D341Med (cell line): ENCODE measurements at regions not wholly inside any gene's neighbourhood (a gene's known extent, or its start where the extent isn't known, plus 50 kb on each side); places are given as distances from the start of the nearest gene placed in this dataset.

Experiments used
- DNase-seq: peaks from one replicate; pipeline ENCODE4 v3.0.0; 2012; ENCODE audit warnings: low spot score

DNA sequence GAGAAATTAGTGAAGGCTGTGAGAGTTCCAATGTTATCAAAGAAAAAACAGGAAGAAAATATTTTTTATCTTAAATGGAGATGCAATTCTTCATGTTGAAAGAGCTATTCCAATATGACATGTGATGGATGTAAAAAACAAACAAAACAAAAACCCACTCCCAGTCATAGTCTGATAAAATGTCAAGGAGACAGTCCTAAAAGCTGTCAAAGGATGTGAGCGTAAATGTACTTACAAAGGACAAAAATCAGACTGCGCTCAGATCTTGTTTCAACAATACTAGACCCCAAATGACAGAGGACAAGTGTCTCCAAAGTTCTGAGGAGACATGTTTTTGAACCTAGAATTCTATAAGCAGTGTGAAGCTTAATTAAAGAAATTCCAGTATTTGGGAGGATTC is 265.8 kb downstream of the PLPP3 start:
- DNase-seq, result no peak

DNA sequence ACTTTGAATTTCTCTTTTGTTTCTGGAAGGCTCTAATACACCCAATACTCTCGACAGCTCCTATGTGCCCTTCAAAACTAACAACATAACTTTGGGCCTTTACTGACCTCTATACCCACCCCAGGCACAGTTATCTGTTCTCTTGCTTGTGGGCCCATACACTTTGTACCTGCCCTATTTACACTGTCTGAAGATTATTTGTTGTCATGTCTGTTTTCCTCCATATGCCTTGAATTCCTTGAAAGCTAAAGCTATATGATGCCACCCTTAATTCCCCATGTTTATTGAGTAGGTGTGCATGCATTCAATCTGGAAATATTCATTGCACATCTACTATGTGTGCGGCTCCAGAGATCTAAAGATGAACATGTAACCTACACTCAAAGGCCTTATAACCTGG is 267.6 kb downstream of the PLPP3 start:
- DNase-seq, result no peak

DNA sequence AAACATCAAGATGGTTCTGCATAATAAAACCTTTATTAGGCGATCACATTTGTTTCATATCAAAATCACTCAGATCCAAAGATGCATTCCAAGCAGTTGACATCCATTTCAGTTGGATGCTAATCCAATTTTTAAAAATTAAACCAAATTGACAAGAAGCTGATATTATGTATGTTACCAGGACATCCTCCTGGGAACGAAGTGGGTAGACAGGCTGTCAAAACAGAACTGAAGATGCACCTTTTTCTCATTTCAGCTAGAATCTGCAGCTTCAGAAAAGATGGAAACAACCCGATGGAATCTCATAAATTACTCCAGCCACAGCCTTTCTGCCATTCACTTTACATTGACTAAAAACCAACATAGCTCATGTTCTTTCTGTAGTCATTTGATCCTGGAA is 268.4 kb downstream of the PLPP3 start:
- no peak for DNase-seq

DNA sequence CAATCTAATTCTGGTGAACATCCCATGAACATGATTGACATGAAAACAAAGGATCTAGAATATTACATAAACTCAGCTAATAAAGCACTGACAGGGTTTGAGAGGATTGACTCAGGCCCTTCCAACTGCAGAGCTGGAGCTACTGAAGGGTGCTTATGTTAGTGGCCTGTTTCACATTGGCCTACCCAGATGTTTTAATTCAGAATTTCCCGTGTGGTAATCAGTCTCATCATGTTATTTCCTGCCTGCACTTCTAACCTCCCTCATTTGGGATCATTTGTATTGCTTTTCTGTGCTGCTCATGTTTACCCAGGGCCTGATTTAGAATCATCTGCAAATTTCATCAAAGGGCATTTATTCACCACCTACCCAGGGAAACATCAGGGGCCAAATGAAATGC is 270.3 kb downstream of the PLPP3 start:
- DNase-seq, result no peak

DNA sequence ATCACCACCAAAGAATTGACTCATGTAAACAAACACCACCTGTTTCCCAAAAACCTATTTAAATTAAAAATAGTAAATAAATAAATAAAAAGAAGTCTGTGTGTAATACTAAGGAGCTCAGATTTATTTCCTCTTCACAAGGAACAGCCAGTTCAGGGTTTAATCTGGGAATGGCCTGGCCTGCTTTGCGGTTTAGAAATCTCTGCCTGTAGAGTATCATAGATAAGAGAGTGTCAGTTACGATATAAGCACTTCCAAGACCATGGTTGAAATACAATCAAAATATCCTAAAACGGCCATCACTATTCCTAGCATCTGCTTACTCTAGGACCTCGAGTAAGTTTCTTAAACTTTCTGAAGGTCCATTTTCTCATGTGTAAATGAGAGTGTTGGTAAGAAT is 274.4 kb downstream of the PLPP3 start:
- no peak for DNase-seq

DNA sequence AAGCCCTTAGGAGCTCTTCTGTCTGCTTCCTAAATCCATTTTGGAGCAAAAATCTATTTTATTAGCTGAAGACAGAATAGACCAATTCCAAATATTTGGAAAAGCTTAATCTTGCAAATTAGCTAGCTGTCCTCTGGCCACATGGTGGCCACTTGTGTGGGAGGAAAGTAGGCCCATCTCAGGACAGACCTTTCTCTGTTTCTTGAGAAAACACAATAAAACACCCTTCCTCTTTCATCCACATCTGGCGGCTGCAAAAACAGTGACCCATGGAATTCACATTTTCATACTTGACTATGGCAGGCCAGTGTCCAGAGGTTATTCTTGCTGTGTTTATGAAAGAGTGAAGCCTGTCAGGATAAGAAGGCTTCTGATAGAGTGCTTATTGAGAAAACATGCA is 275.6 kb downstream of the PLPP3 start:
- DNase-seq, result no peak

DNA sequence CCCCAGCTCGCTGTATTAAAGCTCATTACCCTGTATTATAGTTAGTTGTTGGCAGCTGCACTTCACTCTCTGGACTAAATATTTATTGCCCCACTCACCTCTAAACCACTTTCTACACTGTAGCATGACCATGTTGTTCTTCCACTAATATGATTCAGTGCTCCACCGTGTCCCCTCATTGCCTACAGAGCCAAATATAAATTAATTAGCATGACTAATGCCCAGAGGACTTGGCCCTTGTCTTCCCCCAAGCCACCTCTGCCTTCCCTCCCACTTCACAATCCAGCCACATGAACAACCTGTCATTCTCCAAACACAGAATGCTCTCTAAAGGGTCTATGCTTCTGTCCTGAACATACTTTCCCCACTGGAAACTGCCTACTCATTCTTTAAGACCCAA is 276.5 kb downstream of the PLPP3 start:
- no peak for DNase-seq

DNA sequence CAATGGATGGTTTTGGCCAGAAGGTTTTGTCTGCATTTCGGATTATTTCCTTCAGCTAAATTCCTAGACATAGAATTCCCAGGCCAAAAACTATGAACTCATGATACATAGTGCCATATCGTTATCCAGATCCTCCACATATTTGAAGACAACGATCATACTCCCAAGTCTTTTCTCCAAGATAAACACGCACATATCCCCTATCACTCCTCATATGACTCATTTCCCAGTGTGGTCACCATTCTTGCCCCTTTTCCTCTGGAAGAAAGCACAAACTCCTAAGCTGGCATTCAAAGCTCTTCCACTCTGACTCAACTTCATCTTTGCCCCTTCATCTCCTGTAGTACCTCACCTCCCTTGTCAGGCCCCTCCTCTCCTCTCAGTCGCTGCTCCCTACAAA is 277.6 kb downstream of the PLPP3 start:
- no peak for DNase-seq

DNA sequence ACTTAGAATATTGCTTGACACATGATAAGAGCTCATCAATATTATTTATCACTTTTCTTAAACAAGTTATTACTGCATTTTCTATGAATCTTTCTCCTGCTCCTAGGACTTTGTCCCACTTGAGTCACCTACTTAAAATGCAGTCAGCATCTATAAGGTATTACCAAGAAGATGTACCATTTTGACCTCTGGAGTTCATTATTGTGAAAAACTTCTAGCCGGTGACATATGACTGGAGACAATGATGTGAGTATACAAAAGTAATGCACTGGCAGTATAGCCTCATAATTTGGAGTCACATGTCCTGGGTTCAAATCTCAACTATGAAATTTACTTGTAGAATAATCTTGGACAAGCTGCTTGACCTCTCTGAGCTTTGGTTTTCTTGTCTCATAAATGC is 278.5 kb downstream of the PLPP3 start:
- DNase-seq, result no peak

DNA sequence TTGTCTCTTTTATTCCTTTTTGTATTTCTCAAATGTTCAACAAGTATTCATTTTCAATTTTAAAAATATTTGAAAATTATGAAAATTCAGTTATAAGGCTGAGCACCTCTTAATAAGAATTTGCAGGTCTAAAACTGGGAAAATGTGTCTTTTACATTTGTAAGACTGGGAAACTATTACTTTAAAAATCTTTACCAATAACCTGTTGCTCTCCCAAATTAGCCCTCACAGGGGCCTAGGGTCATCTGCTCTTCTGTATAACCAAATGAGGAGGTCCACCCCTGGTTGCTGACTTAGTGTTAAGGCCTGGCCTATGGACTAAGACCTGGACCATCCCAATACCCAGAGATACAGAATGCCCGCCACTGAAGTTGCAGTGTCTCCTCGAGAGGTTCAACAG is 280.5 kb downstream of the PLPP3 start:
- no peak for DNase-seq

DNA sequence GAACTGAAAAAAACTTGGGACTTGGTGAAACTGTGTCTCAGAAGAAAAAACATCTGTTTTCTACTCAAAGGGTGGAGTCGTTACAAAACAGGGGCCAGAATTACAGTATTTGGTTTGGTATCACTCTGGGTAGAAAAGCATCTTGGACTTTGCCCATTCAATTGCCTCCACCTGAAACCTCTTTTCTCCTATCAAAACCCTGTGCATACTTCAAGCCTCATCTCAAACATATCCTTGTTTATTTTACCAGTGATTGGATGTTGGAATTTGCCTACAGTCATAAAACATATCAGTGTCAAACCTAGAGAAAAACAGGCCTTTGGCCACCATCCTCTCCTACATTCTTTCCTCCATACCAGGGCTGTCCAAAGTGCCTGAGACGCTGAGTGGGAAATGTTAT is 281.5 kb downstream of the PLPP3 start:
- DNase-seq, result no peak

DNA sequence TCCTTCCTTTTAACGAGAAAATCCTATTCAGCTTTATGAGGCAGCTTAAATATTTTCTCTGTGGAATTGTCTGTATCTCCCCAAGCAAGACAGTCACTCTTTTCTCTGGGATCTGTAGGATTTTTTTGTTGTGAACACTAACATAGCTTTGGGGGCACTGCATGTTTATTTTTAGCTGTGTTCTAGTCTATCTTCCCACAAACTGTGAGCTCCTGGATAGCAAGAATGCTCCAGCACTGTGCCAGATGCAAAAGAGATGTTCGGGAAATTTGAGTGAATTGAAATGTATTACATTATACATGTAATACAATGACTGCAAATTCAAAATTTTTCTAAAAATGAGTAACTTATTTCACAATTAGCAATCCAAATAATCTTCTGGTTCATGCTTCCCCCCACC is 282.2 kb downstream of the PLPP3 start:
- no peak for DNase-seq

DNA sequence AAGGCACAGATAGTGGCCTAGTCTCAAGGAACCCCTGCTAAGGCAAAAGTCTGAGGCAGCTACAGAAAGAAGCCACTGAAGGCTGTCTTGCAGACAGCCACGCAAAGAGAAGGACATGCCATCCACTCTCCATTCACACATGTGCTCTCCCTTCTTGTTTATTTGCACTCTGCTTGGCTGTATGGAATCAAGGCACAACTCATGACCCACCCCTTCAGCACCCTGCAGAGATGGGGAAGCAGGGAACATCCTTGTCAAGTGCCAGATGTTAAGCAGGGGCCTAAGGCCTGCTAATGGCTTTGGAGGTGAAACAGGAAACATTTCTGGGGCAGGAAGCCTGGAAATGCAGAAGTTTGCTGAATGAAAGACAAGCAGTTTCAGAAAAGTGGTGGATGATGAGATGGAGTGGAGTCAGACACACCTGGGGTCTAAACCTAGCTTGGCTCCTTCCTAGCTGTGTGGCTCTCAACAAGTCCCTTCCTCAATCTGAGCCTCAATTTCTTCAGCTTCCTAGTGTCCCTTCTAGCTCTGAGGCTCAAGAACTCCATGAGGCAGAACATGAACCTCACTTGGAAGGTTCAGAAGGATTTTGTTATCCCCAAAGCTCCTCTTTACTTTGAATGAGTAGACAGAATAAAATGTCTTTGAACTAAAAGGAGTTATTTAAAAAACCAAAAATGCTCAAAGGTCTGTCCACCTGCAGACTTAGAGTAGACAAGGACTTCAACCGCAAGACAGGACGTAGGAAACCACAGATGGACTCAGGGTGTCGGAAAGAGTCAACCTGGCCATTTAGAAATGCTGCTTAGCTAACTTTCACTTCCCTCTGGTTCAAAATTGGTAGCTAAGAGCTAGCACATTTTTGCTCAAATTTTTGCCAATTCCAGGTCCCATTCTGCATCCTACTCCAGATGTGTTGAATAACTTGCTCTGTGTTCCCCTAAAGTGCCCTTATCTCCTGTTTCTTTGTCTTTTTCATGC is 283.1 kb downstream of the PLPP3 start:
- DNase-seq, result no peak

DNA sequence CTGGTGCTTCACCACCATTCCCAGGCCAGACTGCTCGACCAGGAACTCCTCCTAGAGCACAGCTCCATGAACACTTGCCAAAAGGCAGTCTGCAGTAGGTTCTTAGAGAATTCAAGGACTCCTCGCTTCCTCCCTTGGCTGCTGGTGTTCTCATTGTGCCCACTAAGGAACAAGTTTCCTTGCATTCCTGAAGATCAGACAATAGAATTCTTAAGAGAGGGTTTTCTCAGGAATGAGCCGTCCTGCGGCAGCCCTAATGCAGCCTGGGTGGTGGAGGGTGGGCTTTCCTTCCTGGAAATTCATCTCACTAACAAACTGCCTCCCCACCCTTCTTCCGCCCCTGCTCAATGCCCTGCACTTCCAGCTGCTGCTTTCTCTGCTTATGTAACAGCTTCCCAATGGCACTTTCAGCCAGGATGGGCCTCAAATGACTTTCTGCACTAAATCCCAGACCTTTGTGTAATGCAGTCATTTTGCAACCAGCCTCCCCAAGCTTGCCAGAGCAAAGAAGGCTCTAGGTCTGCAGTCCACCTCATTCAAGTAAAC is 287.9 kb downstream of the PLPP3 start:
- DNase-seq, result no peak

DNA sequence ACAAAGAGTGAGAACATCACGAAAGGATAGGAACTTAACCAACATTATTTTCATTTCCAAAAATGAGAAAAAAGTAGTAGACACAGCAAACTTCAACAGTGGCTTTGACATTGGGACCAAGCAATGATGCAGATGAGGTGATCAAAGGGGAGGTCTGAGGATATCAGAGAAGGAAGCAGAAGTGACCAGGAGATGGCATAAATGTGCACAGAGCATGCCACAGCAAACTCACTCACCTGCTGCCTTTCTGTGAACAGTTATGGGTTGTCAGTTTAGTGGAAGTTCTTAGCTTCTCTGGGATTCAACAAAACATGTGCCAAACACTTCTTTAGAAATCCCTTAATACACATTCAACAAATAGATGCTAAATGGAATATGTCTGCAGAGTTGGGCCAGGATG is 290.1 kb downstream of the PLPP3 start:
- DNase-seq, result no peak

DNA sequence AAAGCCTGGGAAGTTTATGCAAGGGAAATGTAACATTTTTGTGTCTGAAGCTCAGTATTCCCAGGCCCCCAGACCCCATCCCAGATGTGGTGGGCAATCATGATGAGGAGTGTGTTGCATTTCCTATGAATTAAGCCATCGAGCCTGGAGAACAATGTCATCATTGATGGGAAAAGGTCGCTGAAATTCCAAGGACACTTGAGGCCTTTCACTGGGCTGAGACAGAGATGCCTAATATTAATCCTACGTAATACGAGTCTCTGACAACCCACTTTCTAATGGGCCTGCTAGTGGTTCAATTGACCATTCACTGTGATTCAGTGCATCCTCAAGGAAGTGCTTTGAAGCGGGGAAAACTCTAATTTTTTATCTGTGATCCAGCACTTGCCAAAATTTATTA is 291.6 kb downstream of the PLPP3 start:
- no peak for DNase-seq

DNA sequence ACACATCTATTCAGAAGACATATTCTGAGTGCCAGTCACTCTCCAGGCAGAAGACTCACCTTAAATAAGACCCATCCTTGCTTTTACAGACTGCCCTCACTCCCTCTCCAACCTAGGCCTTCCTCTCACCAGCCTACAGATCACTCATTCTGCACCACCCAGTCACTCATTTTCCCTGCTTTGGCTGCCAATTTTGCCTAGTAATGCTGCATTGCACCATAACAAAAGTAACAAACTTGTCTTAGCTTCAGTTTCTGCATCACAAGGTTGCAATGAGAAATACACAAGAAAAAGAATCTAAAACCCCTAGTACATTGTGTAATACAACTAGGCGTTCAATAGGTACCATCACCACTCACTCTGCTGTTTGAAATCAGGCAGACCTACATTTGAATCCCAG is 292.4 kb downstream of the PLPP3 start:
- no peak for DNase-seq

DNA sequence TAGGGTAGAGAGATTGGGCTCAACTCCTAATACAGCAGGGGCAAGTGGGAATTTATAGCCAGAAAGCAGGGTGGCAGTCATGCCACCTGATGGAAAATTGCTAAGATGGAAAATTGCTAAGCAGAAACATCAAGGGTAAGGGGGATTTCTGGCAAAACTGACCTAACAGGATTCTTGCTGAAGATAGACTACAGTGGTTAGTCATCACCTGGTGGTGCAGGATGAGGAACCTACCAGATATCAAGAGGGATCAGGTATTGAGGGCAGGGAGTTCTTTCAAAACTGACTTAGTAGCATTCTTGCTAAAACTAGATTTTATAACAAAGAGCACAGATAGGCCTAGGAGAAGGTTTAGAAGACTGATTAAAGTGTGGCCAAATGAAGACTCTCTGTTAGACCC is 292.9 kb downstream of the PLPP3 start:
- no peak for DNase-seq

DNA sequence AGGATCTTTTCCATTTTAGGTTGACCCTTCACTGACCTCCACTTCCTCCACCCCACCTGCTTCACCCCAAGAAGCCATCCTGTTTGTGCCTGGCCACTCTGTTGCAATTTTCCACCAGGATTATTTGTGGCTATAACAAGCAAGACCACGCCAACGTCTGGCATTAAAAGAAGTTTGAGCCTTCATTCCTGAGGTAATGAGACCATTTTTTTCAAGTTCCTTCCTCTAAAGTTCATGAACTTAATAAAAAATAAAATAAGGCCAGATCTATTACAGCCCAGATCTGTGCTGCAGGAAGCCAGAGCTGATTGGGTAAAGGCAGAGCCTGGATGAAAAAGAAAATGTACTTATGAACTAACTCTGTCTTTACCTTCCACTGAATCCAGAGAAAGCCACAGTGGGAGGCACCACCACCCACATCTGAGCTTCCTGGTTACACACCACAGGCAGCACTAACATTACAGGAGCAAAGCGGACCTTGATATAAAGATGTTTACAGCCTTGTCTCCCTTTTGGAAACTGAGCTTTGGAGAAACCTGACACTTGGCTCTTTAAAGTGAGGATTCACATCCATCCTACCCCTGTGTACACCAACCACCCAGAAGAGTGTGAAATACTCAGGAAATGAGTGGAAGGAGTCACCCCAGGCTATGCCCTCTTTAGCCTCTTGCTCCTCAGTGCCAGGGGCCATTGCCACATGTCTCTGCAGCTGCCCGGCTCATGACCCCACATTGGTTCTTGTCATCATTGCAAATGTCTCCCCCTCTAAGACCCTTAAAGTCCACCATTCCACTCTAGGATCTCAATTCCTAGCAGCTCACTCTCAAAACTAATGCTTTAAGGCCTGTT is 293.6 kb downstream of the PLPP3 start:
- DNase-seq, result no peak

DNA sequence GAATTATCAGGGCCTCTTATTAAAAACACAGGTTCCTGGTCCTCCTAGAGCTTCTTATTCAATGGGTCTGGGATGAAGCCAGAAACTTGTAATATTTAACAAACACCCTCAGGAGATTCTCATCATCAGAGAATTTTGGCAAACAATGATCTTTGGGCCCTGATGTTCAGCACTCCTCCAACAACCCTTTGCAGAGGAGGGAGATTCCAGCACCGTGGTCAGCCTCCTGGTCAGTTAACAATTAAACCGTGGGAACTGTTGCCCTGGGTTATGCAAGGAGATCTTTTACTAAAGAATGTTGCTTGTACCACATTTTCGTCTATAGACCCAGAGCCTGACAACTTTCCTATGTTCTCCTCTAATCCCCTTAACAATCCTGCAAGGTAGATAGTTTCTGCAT is 294.4 kb downstream of the PLPP3 start:
- no peak for DNase-seq

DNA sequence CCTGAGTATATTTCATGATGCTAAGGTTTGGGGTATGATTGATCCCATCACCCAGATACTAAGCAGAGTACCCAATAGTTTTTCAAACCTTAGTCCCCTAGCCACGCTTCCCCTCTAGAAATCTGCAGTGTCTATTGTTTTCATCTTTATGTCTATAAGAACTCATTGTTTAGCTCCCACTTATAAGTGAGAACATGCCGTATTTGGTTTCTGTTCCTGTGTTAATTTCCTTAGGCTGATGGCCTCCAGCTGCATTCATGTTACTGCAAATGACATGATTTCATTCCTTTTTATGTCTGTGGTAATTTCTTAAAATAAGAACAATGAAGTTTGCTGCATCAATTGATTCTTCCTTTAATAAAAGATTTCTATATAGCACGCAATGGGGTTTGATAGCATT is 301.3 kb downstream of the PLPP3 start:
- DNase-seq, result no peak

DNA sequence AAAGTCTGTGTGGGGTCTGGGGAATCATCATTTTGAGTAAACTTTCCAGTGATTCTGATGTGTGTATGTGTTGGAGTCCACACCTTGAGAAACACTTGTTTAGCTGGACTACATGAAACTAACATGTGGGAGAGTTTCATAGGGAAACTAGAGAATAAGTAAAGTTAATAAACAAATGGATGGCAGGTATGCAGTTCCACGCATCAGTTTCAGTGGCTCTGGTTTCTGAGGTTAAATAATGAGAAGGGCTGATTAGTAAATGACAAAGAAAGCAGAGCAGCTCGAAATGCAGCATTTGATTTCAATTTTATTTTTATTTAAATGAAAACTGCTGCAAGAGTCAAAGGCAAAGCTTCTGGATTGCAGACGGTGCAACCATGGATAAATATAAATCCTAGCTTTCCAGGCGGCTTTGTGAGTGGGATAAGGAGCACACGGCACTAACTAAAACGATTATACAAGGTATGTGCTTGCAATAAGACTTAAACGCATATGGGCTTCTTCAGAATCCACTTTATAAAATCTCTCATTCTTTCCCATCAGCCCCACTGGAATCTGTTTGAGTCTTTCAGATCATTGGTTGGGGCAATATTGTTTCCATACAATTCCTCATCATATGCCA is 310.7 kb downstream of the PLPP3 start:
- DNase-seq, result no peak

DNA sequence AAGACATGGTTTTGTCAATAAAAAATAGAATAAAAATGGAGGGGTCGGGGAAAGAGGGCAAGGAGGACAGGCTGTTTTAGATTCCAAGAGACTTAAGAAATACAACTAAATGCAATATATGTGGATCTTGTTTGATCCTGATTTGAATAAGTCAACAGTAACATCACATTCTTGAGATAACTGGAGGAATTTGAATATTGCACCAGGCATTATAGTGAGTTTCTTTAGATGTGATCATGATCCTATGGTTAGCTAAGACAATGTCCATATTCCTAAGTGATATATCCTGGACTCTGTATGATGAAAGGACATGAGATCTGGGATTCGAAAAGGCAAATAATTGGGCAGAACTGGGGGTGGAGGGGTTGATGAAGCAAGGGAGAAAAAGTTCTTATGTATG is 311.8 kb downstream of the PLPP3 start:
- DNase-seq, result no peak
